ENCODE measurements at regions not wholly inside any gene's neighbourhood (a gene's known extent, or its start where the extent isn't known, plus 50 kb on each side); places are given as distances from the start of the nearest gene placed in this dataset.

- Histone ChIP-seq H3K27me3 (ENCODE audit: control insufficient read depth, extremely low read depth, insufficient read depth, low read length) (no peaks in the 10 kb centered on the region), H3K27ac (ENCODE audit: control insufficient read depth, insufficient read depth, low read length) (no peak overlapping the region), H3K79me2 (ENCODE audit: control insufficient read depth, insufficient read depth, low read length) (no peaks in the 10 kb centered on the region), H3K36me3 (ENCODE audit: control insufficient read depth in 2 of 2, extremely low read depth in 1 of 2, insufficient read depth in 2 of 2, low read length in 2 of 2) (no peaks in the 10 kb centered on the region), H3K4me3 (ENCODE audit: control insufficient read depth in 2 of 3, extremely low read depth in 1 of 3, insufficient read depth in 2 of 3, low read depth in 1 of 3, low read length in 3 of 3) (no peak overlapping the region), H4K20me1 (ENCODE audit: control insufficient read depth, extremely low read depth, insufficient read depth, low read length) (no peaks in the 10 kb centered on the region), H3K9ac (ENCODE audit: control insufficient read depth, extremely low read depth, insufficient read depth, low read length) (no peak overlapping the region), H3K4me1 (ENCODE audit: control insufficient read depth, extremely low read depth, insufficient read depth, low read length) (peaks cover 8% of the 10 kb centered on the region), H3K9me3 (ENCODE audit: control insufficient read depth, low read depth, low read length) (no peaks in the 10 kb centered on the region), H3K4me2 (ENCODE audit: control insufficient read depth, extremely low read depth, insufficient read depth, low read depth, low read length) (no peak overlapping the region), H2AFZ (ENCODE audit: control insufficient read depth, low read length) (no peak overlapping the region), H3K9me1 (ENCODE audit: control insufficient read depth, extremely low read depth, insufficient read depth, low read length) (no peaks in the 10 kb centered on the region)
- TF ChIP-seq EZH2 (IDR thresholded peaks at IDR 0.05; ENCODE audit: low read length) = no peak
- peak; percentile 55 to 60 (median 58) for TF ChIP-seq CTCF (optimal IDR thresholded peaks at IDR 0.05 in 1 of 3, IDR thresholded peaks at IDR 0.05 in 1 of 3, conservative IDR thresholded peaks at IDR 0.05 in 1 of 3; ENCODE audit: extremely low read depth in 1 of 3, insufficient read depth in 2 of 3, low read length in 3 of 3)
- FAIRE-seq (no peak), DNase-seq (ENCODE audit: low read depth, low spot score) (no peak)
- dilution Hi-C loops (cut with MboI; ENCODE audit: extremely low pct_ligation_motif_present, low sequenced_read_pairs) = no loop called here
These were observed 329.5 kb downstream of the PAX3 start for GRCh38 chr2:221969087-221969829.

GRCh38 chr2:221962186-221962585 lies 336.6 kb downstream of the PAX3 start:
- no peaks in the 10 kb centered on the region for H3K36me3 ChIP-seq (ENCODE audit: control insufficient read depth in 2 of 2, extremely low read depth in 1 of 2, insufficient read depth in 2 of 2, low read length in 2 of 2)
- no peak for FAIRE-seq

More at GRCh38 chr2:221962186-221962585, 336.6 kb downstream of the PAX3 start:
- Histone ChIP-seq H3K4me1 (ENCODE audit: control insufficient read depth, extremely low read depth, insufficient read depth, low read length) (no peaks in the 10 kb centered on the region), H3K4me2 (ENCODE audit: control insufficient read depth, extremely low read depth, insufficient read depth, low read depth, low read length) (no peak overlapping the region), H3K27ac (ENCODE audit: control insufficient read depth, insufficient read depth, low read length) (no peak overlapping the region), H4K20me1 (ENCODE audit: control insufficient read depth, extremely low read depth, insufficient read depth, low read length) (no peaks in the 10 kb centered on the region), H3K4me3 (ENCODE audit: control insufficient read depth in 2 of 3, extremely low read depth in 1 of 3, insufficient read depth in 2 of 3, low read depth in 1 of 3, low read length in 3 of 3) (no peak overlapping the region), H3K9me1 (ENCODE audit: control insufficient read depth, extremely low read depth, insufficient read depth, low read length) (no peaks in the 10 kb centered on the region), H2AFZ (ENCODE audit: control insufficient read depth, low read length) (no peak overlapping the region), H3K79me2 (ENCODE audit: control insufficient read depth, insufficient read depth, low read length) (no peaks in the 10 kb centered on the region), H3K9me3 (ENCODE audit: control insufficient read depth, low read depth, low read length) (no peaks in the 10 kb centered on the region), H3K9ac (ENCODE audit: control insufficient read depth, extremely low read depth, insufficient read depth, low read length) (no peak overlapping the region), H3K27me3 (ENCODE audit: control insufficient read depth, extremely low read depth, insufficient read depth, low read length) (no peaks in the 10 kb centered on the region)
- dilution Hi-C loops (cut with MboI; ENCODE audit: extremely low pct_ligation_motif_present, low sequenced_read_pairs) = no loop called here
- no peak for DNase-seq (ENCODE audit: low read depth, low spot score)
- no peak for TF ChIP-seq EZH2 (IDR thresholded peaks at IDR 0.05; ENCODE audit: low read length)
- TF ChIP-seq CTCF (optimal IDR thresholded peaks at IDR 0.05 in 1 of 3, IDR thresholded peaks at IDR 0.05 in 1 of 3, conservative IDR thresholded peaks at IDR 0.05 in 1 of 3; ENCODE audit: extremely low read depth in 1 of 3, insufficient read depth in 2 of 3, low read length in 3 of 3) = no peak

Measured in keratinocyte (primary cell).